SIG-M5 (cell line): ENCODE measurements at regions not wholly inside any gene's neighbourhood (a gene's known extent, or its start where the extent isn't known, plus 50 kb on each side); places are given as distances from the start of the nearest gene placed in this dataset.

Experiments
- DNase-seq: peaks from one replicate; lab custom pipeline; 2025; lab: John Stamatoyannopoulos, UW

- DNase-seq: no peak
These were observed 277.1 kb downstream of the BRINP1 start for GRCh38 chr9:119092125-119092524.

- no peak for DNase-seq
These were observed 275.1 kb downstream of the BRINP1 start for GRCh38 chr9:119094086-119094485.

DNA sequence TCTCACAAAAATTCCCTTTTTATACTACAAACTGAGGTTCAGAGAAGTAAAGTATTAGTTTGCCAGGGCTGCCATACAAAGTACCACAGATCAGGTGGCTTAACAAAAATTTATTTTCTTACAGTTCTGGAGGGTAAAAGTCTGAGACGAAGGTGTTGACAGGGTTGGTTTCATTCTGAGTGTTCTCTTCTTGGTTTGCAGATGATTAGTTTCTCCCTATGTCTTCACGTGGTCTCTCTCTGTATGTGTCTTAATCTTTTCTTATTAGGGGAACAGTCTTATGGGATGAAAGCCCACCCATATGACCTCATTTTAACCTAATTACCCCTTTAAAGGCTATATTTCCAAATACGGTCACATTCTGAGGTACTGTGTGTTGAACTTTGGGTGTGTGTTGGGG, 274.2 kb downstream of the BRINP1 start:
- no peak for DNase-seq

DNA sequence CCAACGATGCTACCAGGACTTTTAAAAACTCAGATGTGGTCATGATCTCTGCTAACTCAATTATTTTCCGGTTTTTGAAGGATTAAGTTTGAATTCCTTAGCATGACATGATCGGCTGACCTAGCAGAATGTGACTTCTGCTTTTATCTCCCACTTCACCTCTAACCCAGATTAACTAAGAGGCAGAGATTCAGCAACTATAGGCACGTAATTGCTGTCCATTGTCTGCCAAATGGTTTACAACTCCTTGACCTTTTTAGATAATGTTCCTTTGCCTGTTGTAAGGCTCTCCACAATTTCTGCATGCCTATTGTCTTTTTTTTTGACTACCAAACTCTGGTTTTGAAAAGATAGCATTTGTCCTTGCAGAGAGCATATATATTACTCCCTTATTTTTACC, 268.2 kb downstream of the BRINP1 start:
- no peak for DNase-seq

- DNase-seq: no peak
These were observed 254.6 kb downstream of the BRINP1 start for GRCh38 chr9:119114681-119115080.
